GM23338 (cell line): ENCODE measurements at regions not wholly inside any gene's neighbourhood (a gene's known extent, or its start where the extent isn't known, plus 50 kb on each side); places are given as distances from the start of the nearest gene placed in this dataset.

ENCODE experiments used
- CTCF ChIP-seq, 2 experiments: fragments of 200-600 bp in 1 of 2; sonication (generic) in 1 of 2; conservative IDR thresholded peaks; 2 replicates each; pipeline versions ENCODE4 v1.5.1 to v1.6.1; 2016 to 2017; ENCODE audit warnings: antibody characterized with exemption in 2 of 2, low read depth in 2 of 2, mild to moderate bottlenecking in 2 of 2, moderate library complexity in 1 of 2
- EZH2 ChIP-seq: fragments of 200-600 bp; sonication (generic); IDR thresholded peaks from one replicate; pipeline ENCODE4 v1.8.0; 2017; ENCODE audit warnings: antibody characterized with exemption, mild to moderate bottlenecking, low read depth; ENCODE audit not compliant: unreplicated experiment
- POLR2AphosphoS5 ChIP-seq: IDR thresholded peaks from 2 replicates; pipeline ENCODE4 v1.6.1; 2016; ENCODE audit warnings: antibody characterized with exemption, low read depth
- REST ChIP-seq: IDR thresholded peaks from one replicate; pipeline ENCODE4 v1.6.1; 2018; ENCODE audit warnings: antibody characterized with exemption; ENCODE audit not compliant: unreplicated experiment

DNA sequence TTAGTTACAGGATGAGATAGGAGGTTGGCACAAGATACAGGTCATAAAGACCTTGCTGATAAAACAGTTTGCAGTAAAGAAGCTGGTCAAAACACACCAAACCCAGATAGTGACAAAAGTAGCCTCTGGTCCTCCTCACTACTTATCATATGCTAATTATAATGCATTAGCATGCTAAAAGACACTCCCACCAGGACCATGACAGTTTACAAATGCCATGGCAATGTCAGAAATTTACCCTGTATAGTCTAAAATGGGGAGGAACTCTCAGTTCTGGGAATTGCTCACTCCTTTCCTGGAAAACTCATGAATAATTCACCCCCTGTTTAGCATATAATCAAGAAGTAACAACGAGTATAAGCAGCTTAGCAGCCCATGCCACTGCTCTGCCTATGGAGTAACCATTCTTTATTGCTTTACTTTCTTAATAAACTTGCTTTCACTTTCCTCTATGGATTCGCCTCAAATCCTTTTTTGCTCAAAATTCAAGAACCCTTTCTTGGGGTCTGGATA, 1254.4 kb downstream of the PCDH7 start:
- TF ChIP-seq EZH2 = no peak
- no peak for TF ChIP-seq CTCF (conservative IDR thresholded peaks at IDR 0.05; ENCODE audit: low read depth in 2 of 2)
- no peak for TF ChIP-seq REST
- no peak for TF ChIP-seq POLR2AphosphoS5
